ENCODE measurements at regions not wholly inside any gene's neighbourhood (a gene's known extent, or its start where the extent isn't known, plus 50 kb on each side); places are given as distances from the start of the nearest gene placed in this dataset.

DNA sequence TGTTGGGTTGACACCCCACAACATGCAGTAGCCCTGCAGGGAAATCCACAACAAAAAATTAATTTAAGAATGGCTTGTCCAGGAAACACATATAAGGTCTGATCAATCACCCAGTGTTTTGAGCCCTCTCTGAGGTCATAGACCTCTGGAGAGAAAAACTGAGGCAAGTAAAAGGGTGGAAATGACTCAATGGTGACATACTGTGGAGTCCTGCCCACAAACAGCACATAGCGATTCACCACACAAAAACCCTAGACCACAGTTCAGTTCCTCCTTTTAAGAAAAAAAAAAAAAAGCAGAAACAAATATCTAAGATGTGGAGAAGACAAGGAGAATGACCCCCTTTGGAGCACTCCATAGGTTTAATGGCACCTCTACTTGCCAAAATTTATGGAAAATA, 2691.0 kb downstream of the PCDH7 start:
- H3K27me3 Mint-ChIP-seq (ENCODE audit: insufficient read depth, low read depth): no peaks in the 10 kb centered on the region
- DNase-seq (ENCODE audit: low spot score): no peak
- no peaks in the 10 kb centered on the region for H3K36me3 Mint-ChIP-seq

DNA sequence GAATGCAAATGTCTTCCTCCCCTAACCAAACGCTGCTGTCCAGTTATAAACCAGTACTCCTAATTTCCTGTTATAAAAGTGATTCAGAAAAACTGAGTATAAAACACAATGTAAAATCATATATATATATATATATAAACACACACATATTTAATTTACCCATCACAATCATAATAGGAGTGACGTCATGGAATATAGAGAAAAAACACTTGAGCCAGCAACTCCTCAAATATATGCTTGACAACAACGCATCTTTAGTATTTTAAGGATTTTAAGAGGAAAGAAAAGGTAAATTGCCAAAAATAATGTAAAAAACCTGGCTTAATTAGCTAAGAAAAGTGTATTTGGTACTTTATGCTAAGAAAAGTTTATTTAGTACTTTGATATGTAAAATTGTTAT, 2701.7 kb downstream of the PCDH7 start:
- Histone ChIP-seq H3K9ac (no peak overlapping the region), H3K4me2 (no peak overlapping the region), H3K79me2 (ENCODE audit: low read depth) (no peaks in the 10 kb centered on the region), H3K36me3 (no peaks in the 10 kb centered on the region), H3K4me3 (no peak overlapping the region), H3K4me1 (no peaks in the 10 kb centered on the region), H3F3A (ENCODE audit: low read depth) (no peaks in the 10 kb centered on the region), H3K27me3 (no peaks in the 10 kb centered on the region), H4K20me1 (ENCODE audit: low read depth) (no peaks in the 10 kb centered on the region), H2AFZ (replicated peaks) (no peak overlapping the region), H3K27ac (no peak overlapping the region), H3K9me3 (ENCODE audit: low read depth) (no peaks in the 10 kb centered on the region)
- Mint-ChIP-seq H3K36me3 (no peaks in the 10 kb centered on the region), H3K27ac (no peak overlapping the region), H3K4me3 (no peak overlapping the region), H3K9me3 (no peaks in the 10 kb centered on the region), H3K4me1 (no peaks in the 10 kb centered on the region), H3K27me3 (ENCODE audit: insufficient read depth, low read depth) (no peaks in the 10 kb centered on the region)
- no peak for DNase-seq (ENCODE audit: low spot score)
- TF ChIP-seq EZH2phosphoT487 (IDR thresholded peaks at IDR 0.05) (no peak), EZH2 (IDR thresholded peaks at IDR 0.05) (no peak)
- TF ChIP-seq, protein P1, sequence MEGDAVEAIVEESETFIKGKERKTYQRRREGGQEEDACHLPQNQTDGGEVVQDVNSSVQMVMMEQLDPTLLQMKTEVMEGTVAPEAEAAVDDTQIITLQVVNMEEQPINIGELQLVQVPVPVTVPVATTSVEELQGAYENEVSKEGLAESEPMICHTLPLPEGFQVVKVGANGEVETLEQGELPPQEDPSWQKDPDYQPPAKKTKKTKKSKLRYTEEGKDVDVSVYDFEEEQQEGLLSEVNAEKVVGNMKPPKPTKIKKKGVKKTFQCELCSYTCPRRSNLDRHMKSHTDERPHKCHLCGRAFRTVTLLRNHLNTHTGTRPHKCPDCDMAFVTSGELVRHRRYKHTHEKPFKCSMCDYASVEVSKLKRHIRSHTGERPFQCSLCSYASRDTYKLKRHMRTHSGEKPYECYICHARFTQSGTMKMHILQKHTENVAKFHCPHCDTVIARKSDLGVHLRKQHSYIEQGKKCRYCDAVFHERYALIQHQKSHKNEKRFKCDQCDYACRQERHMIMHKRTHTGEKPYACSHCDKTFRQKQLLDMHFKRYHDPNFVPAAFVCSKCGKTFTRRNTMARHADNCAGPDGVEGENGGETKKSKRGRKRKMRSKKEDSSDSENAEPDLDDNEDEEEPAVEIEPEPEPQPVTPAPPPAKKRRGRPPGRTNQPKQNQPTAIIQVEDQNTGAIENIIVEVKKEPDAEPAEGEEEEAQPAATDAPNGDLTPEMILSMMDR (IDR thresholded peaks at IDR 0.05): no peak

More for the DNA sequence above, 2691.0 kb downstream of the PCDH7 start:
- Histone ChIP-seq H3K36me3 (no peaks in the 10 kb centered on the region), H3K79me2 (ENCODE audit: low read depth) (no peaks in the 10 kb centered on the region), H3K9me3 (ENCODE audit: low read depth) (peaks cover 8% of the 10 kb centered on the region), H3K4me3 (no peak overlapping the region), H3K4me1 (no peaks in the 10 kb centered on the region), H3K9ac (no peak overlapping the region), H4K20me1 (ENCODE audit: low read depth) (no peaks in the 10 kb centered on the region), H3F3A (ENCODE audit: low read depth) (no peaks in the 10 kb centered on the region), H3K27me3 (no peaks in the 10 kb centered on the region), H3K27ac (no peak overlapping the region), H2AFZ (replicated peaks) (no peak overlapping the region), H3K4me2 (no peak overlapping the region)
- Mint-ChIP-seq H3K9me3 (peaks cover 6% of the 10 kb centered on the region), H3K27ac (no peak overlapping the region), H3K4me3 (no peak overlapping the region), H3K4me1 (no peaks in the 10 kb centered on the region)
- TF ChIP-seq, protein P1 (IDR thresholded peaks at IDR 0.05): no peak
- TF ChIP-seq EZH2phosphoT487 (IDR thresholded peaks at IDR 0.05) (no peak), EZH2 (IDR thresholded peaks at IDR 0.05) (no peak)

DNA sequence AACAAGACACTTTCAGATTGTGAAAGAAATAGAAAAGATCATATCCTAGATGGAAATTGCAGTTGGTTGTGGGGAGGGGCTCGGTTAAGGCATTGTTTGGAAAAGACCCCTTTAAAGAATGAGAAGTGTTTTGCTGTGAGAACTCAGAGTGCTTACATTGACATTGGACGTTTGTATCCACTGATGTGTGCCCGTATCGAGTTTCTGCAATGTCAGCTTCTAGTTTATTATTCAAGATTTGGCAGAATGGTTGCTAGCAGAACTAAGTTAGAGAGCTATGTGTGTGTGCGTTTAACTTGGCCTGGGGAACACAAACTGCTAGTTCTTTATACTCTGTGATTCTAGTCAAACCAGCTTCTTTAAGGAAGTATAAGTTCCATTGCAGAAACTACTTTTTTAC, 2702.5 kb downstream of the PCDH7 start:
- Histone ChIP-seq H2AFZ (replicated peaks) (no peak overlapping the region), H4K20me1 (ENCODE audit: low read depth) (no peaks in the 10 kb centered on the region), H3K79me2 (ENCODE audit: low read depth) (no peaks in the 10 kb centered on the region), H3K9me3 (ENCODE audit: low read depth) (no peaks in the 10 kb centered on the region), H3K27me3 (no peaks in the 10 kb centered on the region), H3F3A (ENCODE audit: low read depth) (no peaks in the 10 kb centered on the region), H3K27ac (no peak overlapping the region), H3K4me3 (no peak overlapping the region), H3K36me3 (no peaks in the 10 kb centered on the region), H3K4me2 (no peak overlapping the region), H3K4me1 (no peaks in the 10 kb centered on the region), H3K9ac (no peak overlapping the region)
- Mint-ChIP-seq H3K4me3 (no peak overlapping the region), H3K27me3 (ENCODE audit: insufficient read depth, low read depth) (no peaks in the 10 kb centered on the region), H3K9me3 (no peaks in the 10 kb centered on the region), H3K36me3 (no peaks in the 10 kb centered on the region), H3K4me1 (no peaks in the 10 kb centered on the region), H3K27ac (no peak overlapping the region)
- DNase-seq (ENCODE audit: low spot score): no peak
- TF ChIP-seq, protein P1 (IDR thresholded peaks at IDR 0.05): no peak
- TF ChIP-seq EZH2 (IDR thresholded peaks at IDR 0.05): no peak
- no peak for TF ChIP-seq EZH2phosphoT487 (IDR thresholded peaks at IDR 0.05)

Measured in neural progenitor cell (in vitro differentiated cells).